HepG2 (cell line): ENCODE measurements at regions not wholly inside any gene's neighbourhood (a gene's known extent, or its start where the extent isn't known, plus 50 kb on each side); places are given as distances from the start of the nearest gene placed in this dataset.

ENCODE experiments used
- ATAC-seq: fragments of 200-7000 bp; cut with Tn5 transposase; 3 replicates; pipeline ENCODE4 v1.9.1; 2020; ENCODE audit warnings: mild to moderate bottlenecking, moderate library complexity
- BruUV-seq: library from RNA; stranded (reverse); fragments of 400-500 nt; replicated peaks from 2 replicates; lab custom pipeline; 2021; lab: Mats Ljungman, UMichigan
- CTCF ChIA-PET: fragments of 300-600 bp; formaldehyde crosslinking; extraction: SDS; loops from one replicate; lab custom pipeline; 2021; ENCODE audit warnings: low total read pairs, inconsistent platforms, low intra/inter-chr PET ratio; lab: Yijun Ruan, JAX
- POLR2A ChIA-PET: fragments of 350-600 bp; sonication (Branson Sonifier 250); formaldehyde crosslinking; loops from one replicate; lab custom pipeline; 2020; ENCODE audit warnings: antibody characterized with exemption, inconsistent platforms; lab: Yijun Ruan, JAX
- DNase-seq: peaks from one replicate; pipeline ENCODE4 v3.0.0-alpha.2; 2015; ENCODE audit warnings: low spot score
- FAIRE-seq: peaks from 3 replicates; lab custom pipeline; 2011; peaks lifted over from hg19 to GRCh38; lab: Jason Lieb, UNC
- H2AFZ ChIP-seq: one replicate; pipeline ENCODE4 v1.6.1; 2011; ENCODE audit warnings: low read length, inconsistent platforms
- H3K27ac ChIP-seq: fragments of 300-600 bp; 3 replicates; pipeline ENCODE4 v1.8.0; 2011; ENCODE audit warnings: mixed run types, mild to moderate bottlenecking, mixed read lengths, low read length, inconsistent platforms; ENCODE audit not compliant: insufficient read depth; ENCODE audit errors: extremely low read length
- H3K27me3 ChIP-seq, 2 experiments: fragments of 200-600 bp in 1 of 2; 2 replicates in 1 of 2; 3 replicates in 1 of 2; pipeline versions ENCODE4 v1.6.0 to v1.8.0; 2011; ENCODE audit warnings: low read length in 2 of 2, mild to moderate bottlenecking in 2 of 2, moderate library complexity in 2 of 2, inconsistent platforms in 1 of 2; ENCODE audit not compliant: insufficient read depth in 2 of 2, control insufficient read depth in 1 of 2
- H3K36me3 ChIP-seq, 2 experiments: fragments of 200-600 bp in 1 of 2; replicated peaks in 1 of 2; 2 replicates in 1 of 2; 3 replicates in 1 of 2; pipeline versions ENCODE4 v1.5.1 to v1.8.0; 2011; ENCODE audit warnings: low read length in 2 of 2, inconsistent platforms in 1 of 2; ENCODE audit not compliant: insufficient read depth in 2 of 2, control insufficient read depth in 1 of 2
- H3K4me1 ChIP-seq: 2 replicates; pipeline ENCODE4 v1.5.1; 2012; ENCODE audit warnings: low read length, inconsistent platforms; ENCODE audit not compliant: insufficient read depth
- H3K4me2 ChIP-seq: 2 replicates; pipeline ENCODE4 v1.6.0; 2011; ENCODE audit warnings: low read depth, low read length, inconsistent platforms
- H3K4me3 ChIP-seq, 3 experiments: fragments of 200-600 bp in 1 of 3; sonication (generic), shearing (Covaris generic) in 1 of 3; replicated peaks in 1 of 3; 2 replicates each; pipeline ENCODE4 v1.5.1; 2011 to 2016; ENCODE audit warnings: low read length in 3 of 3, inconsistent platforms in 2 of 3, low read depth in 2 of 3, mild to moderate bottlenecking in 2 of 3, control low read depth in 1 of 3, mixed read lengths in 1 of 3; ENCODE audit not compliant: insufficient read depth in 1 of 3
- H3K79me2 ChIP-seq: one replicate; pipeline ENCODE4 v1.6.1; 2011; ENCODE audit warnings: low read length, inconsistent platforms; ENCODE audit not compliant: insufficient read depth
- H3K9ac ChIP-seq: 2 replicates; pipeline ENCODE4 v1.6.0; 2011; ENCODE audit warnings: mild to moderate bottlenecking, low read depth, low read length, inconsistent platforms; ENCODE audit not compliant: insufficient read depth
- H3K9me3 ChIP-seq: 2 replicates; pipeline ENCODE4 v1.5.1; 2012; ENCODE audit warnings: mild to moderate bottlenecking, low read length
- H4K20me1 ChIP-seq: 2 replicates; pipeline ENCODE4 v1.6.0; 2011; ENCODE audit warnings: inconsistent platforms, mild to moderate bottlenecking, low read length, moderate library complexity; ENCODE audit not compliant: insufficient read depth
- DNMT1 ChIP-seq: sonication (generic); formaldehyde crosslinking; IDR thresholded peaks from 2 replicates; pipeline ENCODE4 v1.5.1; 2020; ENCODE audit warnings: mild to moderate bottlenecking, missing genetic modification reagents
- DR1 ChIP-seq: sonication (generic); formaldehyde crosslinking; IDR thresholded peaks from 2 replicates; pipeline ENCODE4 v1.8.0; 2021; ENCODE audit warnings: mild to moderate bottlenecking, missing genetic modification reagents, inconsistent platforms
- KDM2A ChIP-seq: sonication (generic); formaldehyde crosslinking; IDR thresholded peaks from 2 replicates; pipeline ENCODE4 v1.4.0; 2020; ENCODE audit warnings: low read depth, missing genetic modification reagents, borderline replicate concordance
- KDM4B ChIP-seq: sonication (generic); formaldehyde crosslinking; IDR thresholded peaks from 2 replicates; pipeline ENCODE4 v1.4.0; 2020; ENCODE audit warnings: missing genetic modification reagents
- MTA1 ChIP-seq: sonication (generic); formaldehyde crosslinking; IDR thresholded peaks from 2 replicates; pipeline ENCODE4 v1.4.0; 2020; ENCODE audit warnings: missing genetic modification reagents, mild to moderate bottlenecking, borderline replicate concordance
- NR2C2 ChIP-seq: sonication (generic); formaldehyde crosslinking; IDR thresholded peaks from 2 replicates; pipeline ENCODE4 v1.4.0; 2020; ENCODE audit warnings: missing genetic modification reagents, mild to moderate bottlenecking, moderate library complexity, borderline replicate concordance
- POLR2AphosphoS2 ChIP-seq: IDR thresholded peaks from 2 replicates; pipeline ENCODE4 v1.6.1; 2011; ENCODE audit warnings: low read depth, low read length, improper control_type of control experiment
- TOE1 ChIP-seq: sonication (generic); formaldehyde crosslinking; IDR thresholded peaks from 2 replicates; pipeline ENCODE4 v1.4.0; 2020; ENCODE audit warnings: mild to moderate bottlenecking, missing genetic modification reagents
- YEATS2 ChIP-seq: sonication (generic); formaldehyde crosslinking; IDR thresholded peaks from 2 replicates; pipeline ENCODE4 v1.4.0; 2020; ENCODE audit warnings: missing genetic modification reagents, borderline replicate concordance
- ZFP36L1 ChIP-seq: sonication (generic); formaldehyde crosslinking; IDR thresholded peaks from 2 replicates; pipeline ENCODE4 v1.8.0; 2022; ENCODE audit warnings: mild to moderate bottlenecking, missing genetic modification reagents, moderate library complexity
- ZNF276 ChIP-seq: sonication (generic); formaldehyde crosslinking; IDR thresholded peaks from 2 replicates; pipeline ENCODE4 v1.4.0; 2020; ENCODE audit warnings: mild to moderate bottlenecking, low read depth, missing genetic modification reagents
- ZNF318 ChIP-seq: sonication (generic); formaldehyde crosslinking; IDR thresholded peaks from 2 replicates; pipeline ENCODE4 v1.4.0; 2020; ENCODE audit warnings: mild to moderate bottlenecking, missing genetic modification reagents
- ZNF644 ChIP-seq: IDR thresholded peaks from 2 replicates; pipeline ENCODE4 v1.6.1; 2016; ENCODE audit warnings: low read depth
- ZNF788 ChIP-seq: sonication (generic); formaldehyde crosslinking; IDR thresholded peaks from 2 replicates; pipeline ENCODE4 v1.5.0; 2020; ENCODE audit warnings: mild to moderate bottlenecking, missing genetic modification reagents, borderline replicate concordance
- ZNF879 ChIP-seq: sonication (generic); formaldehyde crosslinking; IDR thresholded peaks from 2 replicates; pipeline ENCODE4 v1.8.1; 2023; ENCODE audit warnings: missing genetic modification reagents
- WGBS: methylation state at CpG from one replicate; pipeline ENCODE4 v1.1.6; 2017; ENCODE audit warnings: low lambda C conversion rate; 5-methylcytosine and 5-hydroxymethylcytosine counted together
- in situ Hi-C: cut with HindIII; loops from 2 replicates; pipeline ENCODE4 v1.10.0; 2017; ENCODE audit warnings: low pct_unique_long_range_greater_than_20kb; ENCODE audit not compliant: extremely low pct_ligation_motif_present
- intact Hi-C: fragments of 100-400 bp; cut with micrococcal nuclease; formaldehyde crosslinking; loops from one replicate; pipeline ENCODE4 v1.10.0; 2022; ENCODE audit not compliant: unreplicated experiment

- Histone ChIP-seq H3K4me3 (no peak overlapping the region), H3K9me3 (no peaks in the 10 kb centered on the region), H2AFZ (no peak overlapping the region), H3K4me2 (no peak overlapping the region), H4K20me1 (no peaks in the 10 kb centered on the region), H3K27me3 (0 out of 5 replicates have a peak, but pooled peaks cover 0 to 2% of the 10 kb centered on the region in 2 experiments), H3K36me3 (no peaks in the 10 kb centered on the region), H3K4me1 (no peaks in the 10 kb centered on the region), H3K79me2 (no peaks in the 10 kb centered on the region), H3K27ac (no peak overlapping the region), H3K9ac (no peak overlapping the region)
- 15% methylated on average over 7 of the region's 8 CpGs for WGBS
- ATAC-seq (no peak), FAIRE-seq (no peak), DNase-seq (no peak)
- CTCF ChIA-PET: no interaction called here
- POLR2A ChIA-PET: no interaction called here
- no TSS peak for BruUV-seq
- in situ Hi-C loops (no loop called here), intact Hi-C loops (no loop called here)
- TF ChIP-seq TOE1 (no peak), ZNF788 (CRISPR knock-in tag) (no peak), YEATS2 (CRISPR knock-in tag) (no peak), NR2C2 (no peak), ZNF318 (CRISPR knock-in tag) (no peak), DNMT1 (CRISPR knock-in tag) (no peak), POLR2AphosphoS2 (no peak), ZNF276 (CRISPR knock-in tag) (no peak), KDM2A (CRISPR knock-in tag) (no peak), MTA1 (CRISPR knock-in tag) (no peak), ZNF879 (CRISPR knock-in tag) (no peak), DR1 (CRISPR knock-in tag) (no peak), KDM4B (CRISPR knock-in tag) (no peak), ZNF644 (CRISPR knock-in tag) (no peak), ZFP36L1 (CRISPR knock-in tag) (no peak)
These were observed 148.8 kb downstream of the VAPA start for GRCh38 chr18:10062302-10063300.
